ENCODE measurements at regions not wholly inside any gene's neighbourhood (a gene's known extent, or its start where the extent isn't known, plus 50 kb on each side); places are given as distances from the start of the nearest gene placed in this dataset.
"Not testable (repeated sequence)": the region's sequence is repeated elsewhere in the genome, so short reads cannot be mapped to it uniquely, and the experiment has no call there.

DNA sequence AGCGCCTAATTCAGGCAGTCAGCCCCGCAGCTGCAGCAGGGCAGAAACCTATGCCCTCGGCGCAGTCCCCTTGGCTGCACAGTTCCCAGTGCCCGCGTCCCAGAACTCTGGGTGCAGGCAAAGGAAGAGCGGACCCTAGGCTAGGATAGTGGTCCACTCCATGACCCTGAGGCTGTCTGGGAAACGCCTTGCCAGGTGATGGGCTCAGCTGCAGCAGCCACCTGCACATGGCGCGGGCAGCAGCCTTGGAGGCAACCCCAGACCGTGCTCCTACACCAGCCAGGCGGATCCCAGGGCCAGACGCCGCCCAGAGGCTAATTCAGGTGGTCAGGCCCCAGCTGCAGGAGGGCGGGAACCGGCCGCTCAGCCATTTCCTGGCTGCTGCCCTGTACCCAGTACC lies 83.0 kb downstream of the POTEC start:
- DNase-seq (ENCODE audit: extremely low read depth in 1 of 4, low spot score in 3 of 4); H3K4me3 ChIP-seq; H3K9me3 ChIP-seq (replicated peaks; ENCODE audit: control insufficient read depth, insufficient read depth, low read depth, low read length); BruUV-seq (replicated peaks); H3K4me2 ChIP-seq (ENCODE audit: insufficient read depth, low read length); H4K20me1 ChIP-seq (replicated peaks; ENCODE audit: control insufficient read depth, insufficient read depth, low read length); H3K4me1 ChIP-seq (replicated peaks in 1 of 2; ENCODE audit: control insufficient read depth in 2 of 2, insufficient read depth in 2 of 2, low read length in 2 of 2); FAIRE-seq; H3K36me3 ChIP-seq (ENCODE audit: control insufficient read depth, insufficient read depth, low read length); H3K27me3 ChIP-seq (ENCODE audit: control insufficient read depth in 2 of 2, insufficient read depth in 2 of 2, low read length in 2 of 2); POLR2A ChIA-PET; H3K79me2 ChIP-seq (ENCODE audit: control insufficient read depth, insufficient read depth, low read length); H2AFZ ChIP-seq (ENCODE audit: low read depth, low read length); ATAC-seq; H3K27ac ChIP-seq (ENCODE audit: extremely low read depth, low read depth, low read length); CTCF ChIA-PET (ENCODE audit: low intra/inter-chr PET ratio); H3K9me1 ChIP-seq (ENCODE audit: control insufficient read depth, insufficient read depth, low read length); in situ Hi-C loops (cut with MboI); intact Hi-C loops (cut with micrococcal nuclease); H3K9ac ChIP-seq (ENCODE audit: insufficient read depth in 1 of 2, low read depth in 2 of 2, low read length in 2 of 2): not testable (repeated sequence)
- 9% methylated on average over 4 of the region's 17 CpGs for WGBS (ENCODE audit: insufficient coverage, low coverage, missing lambda C conversion rate)

DNA sequence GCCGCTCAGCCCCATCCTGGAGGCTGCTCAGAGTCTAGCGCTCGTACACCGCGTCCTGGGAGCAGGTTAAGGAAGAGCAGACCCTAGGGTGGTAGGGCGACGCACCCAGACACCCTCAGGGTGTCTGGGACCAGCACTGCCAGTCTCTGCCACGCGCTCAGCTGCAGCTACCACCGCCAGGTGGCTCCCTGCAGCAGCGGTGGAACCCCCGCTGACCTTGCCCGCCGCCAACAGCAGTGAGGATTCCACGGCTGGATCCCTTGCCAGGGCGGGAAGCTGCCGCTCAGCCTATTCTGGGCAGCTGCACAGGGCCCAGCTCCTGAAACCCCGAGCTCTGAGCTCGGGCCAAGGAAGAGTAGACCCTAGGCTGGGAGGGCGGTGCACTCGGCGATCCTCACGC lies 83.6 kb downstream of the POTEC start:
- FAIRE-seq; H3K79me2 ChIP-seq (ENCODE audit: control insufficient read depth, insufficient read depth, low read length); CTCF ChIA-PET (ENCODE audit: low intra/inter-chr PET ratio); DNase-seq (ENCODE audit: extremely low read depth in 1 of 4, low spot score in 3 of 4); POLR2A ChIA-PET; H3K9me1 ChIP-seq (ENCODE audit: control insufficient read depth, insufficient read depth, low read length); H3K27ac ChIP-seq (ENCODE audit: extremely low read depth, low read depth, low read length); H3K9ac ChIP-seq (ENCODE audit: insufficient read depth in 1 of 2, low read depth in 2 of 2, low read length in 2 of 2); H3K4me3 ChIP-seq; H4K20me1 ChIP-seq (replicated peaks; ENCODE audit: control insufficient read depth, insufficient read depth, low read length); ATAC-seq; H3K36me3 ChIP-seq (ENCODE audit: control insufficient read depth, insufficient read depth, low read length); in situ Hi-C loops (cut with MboI); H3K4me1 ChIP-seq (replicated peaks in 1 of 2; ENCODE audit: control insufficient read depth in 2 of 2, insufficient read depth in 2 of 2, low read length in 2 of 2); H3K4me2 ChIP-seq (ENCODE audit: insufficient read depth, low read length); BruUV-seq (replicated peaks); H2AFZ ChIP-seq (ENCODE audit: low read depth, low read length); H3K9me3 ChIP-seq (replicated peaks; ENCODE audit: control insufficient read depth, insufficient read depth, low read depth, low read length); intact Hi-C loops (cut with micrococcal nuclease); H3K27me3 ChIP-seq (ENCODE audit: control insufficient read depth in 2 of 2, insufficient read depth in 2 of 2, low read length in 2 of 2): not testable (repeated sequence)
- 3% methylated on average over 13 of the region's 23 CpGs for WGBS (ENCODE audit: insufficient coverage, low coverage, missing lambda C conversion rate)

DNA sequence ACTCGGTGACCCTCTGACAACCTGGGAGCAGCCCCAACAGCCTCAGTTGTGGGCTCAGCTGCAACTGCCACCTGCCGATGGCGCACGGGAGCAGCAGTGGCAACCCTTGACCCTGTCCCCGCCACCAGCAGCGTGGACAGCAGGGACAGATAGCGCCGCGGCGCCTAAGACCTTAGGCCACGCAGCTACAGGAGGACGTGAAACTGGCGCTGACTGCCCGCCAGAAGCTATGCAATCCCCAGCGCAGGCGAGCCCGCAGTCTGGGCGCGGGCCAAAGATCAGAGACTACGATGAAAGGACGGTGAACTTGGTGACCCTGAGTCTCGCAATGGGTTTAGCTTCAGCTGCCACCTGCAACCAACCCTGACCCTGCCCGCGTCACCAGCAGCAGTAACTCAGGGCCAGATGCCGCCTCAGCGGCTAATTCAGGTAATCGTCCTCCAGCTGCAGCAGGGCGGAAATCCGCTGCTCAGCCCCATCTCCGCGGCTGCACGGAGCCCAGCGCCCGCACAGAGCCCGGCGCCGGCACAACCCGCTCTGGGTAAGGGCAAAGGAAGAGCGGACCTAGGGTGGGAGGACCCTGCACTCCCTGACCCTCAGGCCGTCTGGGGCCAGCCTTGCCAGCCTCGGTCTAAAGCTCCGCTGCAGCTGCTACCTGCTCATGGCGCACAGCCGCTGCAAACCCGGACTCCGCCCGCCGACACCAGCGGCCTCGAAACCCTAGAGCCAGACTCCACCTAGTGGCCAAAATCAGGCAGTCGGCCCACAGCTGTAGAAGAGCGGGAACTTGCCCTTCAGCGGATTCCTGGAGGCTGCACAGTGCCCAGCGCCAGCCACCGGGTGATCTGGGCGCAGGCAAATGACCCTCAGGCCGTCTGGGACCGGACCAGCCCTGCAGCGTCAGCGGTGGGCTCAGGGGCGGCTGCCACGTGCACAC lies 85.1 kb downstream of the POTEC start:
- H3K79me2 ChIP-seq (ENCODE audit: control insufficient read depth, insufficient read depth, low read length); H3K9me1 ChIP-seq (ENCODE audit: control insufficient read depth, insufficient read depth, low read length); H3K9ac ChIP-seq (ENCODE audit: insufficient read depth in 1 of 2, low read depth in 2 of 2, low read length in 2 of 2); H2AFZ ChIP-seq (ENCODE audit: low read depth, low read length); H4K20me1 ChIP-seq (replicated peaks; ENCODE audit: control insufficient read depth, insufficient read depth, low read length); H3K4me1 ChIP-seq (replicated peaks in 1 of 2; ENCODE audit: control insufficient read depth in 2 of 2, insufficient read depth in 2 of 2, low read length in 2 of 2); DNase-seq (ENCODE audit: extremely low read depth in 1 of 4, low spot score in 3 of 4); H3K9me3 ChIP-seq (replicated peaks; ENCODE audit: control insufficient read depth, insufficient read depth, low read depth, low read length); H3K4me2 ChIP-seq (ENCODE audit: insufficient read depth, low read length); ATAC-seq; H3K27ac ChIP-seq (ENCODE audit: extremely low read depth, low read depth, low read length); CTCF ChIA-PET (ENCODE audit: low intra/inter-chr PET ratio); H3K36me3 ChIP-seq (ENCODE audit: control insufficient read depth, insufficient read depth, low read length); POLR2A ChIA-PET; H3K4me3 ChIP-seq; intact Hi-C loops (cut with micrococcal nuclease); BruUV-seq (replicated peaks); in situ Hi-C loops (cut with MboI); H3K27me3 ChIP-seq (ENCODE audit: control insufficient read depth in 2 of 2, insufficient read depth in 2 of 2, low read length in 2 of 2); FAIRE-seq: not testable (repeated sequence)
- WGBS (ENCODE audit: insufficient coverage, low coverage, missing lambda C conversion rate): 33% methylated on average over 4 of the region's 62 CpGs

DNA sequence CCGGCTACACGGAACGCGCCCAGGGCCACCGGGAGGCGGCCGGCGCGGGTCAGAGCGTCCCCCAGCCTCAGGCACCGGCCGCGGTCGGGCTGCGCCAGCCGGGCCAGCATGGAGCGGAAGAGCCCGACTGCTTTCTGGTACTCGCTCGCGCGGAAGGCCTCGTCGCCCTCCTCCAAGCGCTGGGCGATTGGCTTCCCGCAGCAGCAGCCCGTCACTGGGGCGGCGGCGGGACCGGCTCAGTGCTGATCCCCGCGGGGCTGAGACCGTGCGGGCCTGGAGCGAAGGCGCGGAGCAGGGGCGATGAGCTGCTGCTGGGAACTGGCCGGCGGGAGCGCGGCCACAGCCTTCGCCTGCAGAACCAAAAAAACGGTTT lies 92.8 kb downstream of the POTEC start:
- FAIRE-seq; H4K20me1 ChIP-seq (replicated peaks; ENCODE audit: control insufficient read depth, insufficient read depth, low read length); ATAC-seq; H3K9me3 ChIP-seq (replicated peaks; ENCODE audit: control insufficient read depth, insufficient read depth, low read depth, low read length); in situ Hi-C loops (cut with MboI); BruUV-seq (replicated peaks); H3K4me2 ChIP-seq (ENCODE audit: insufficient read depth, low read length); H3K27ac ChIP-seq (ENCODE audit: extremely low read depth, low read depth, low read length); H3K9ac ChIP-seq (ENCODE audit: insufficient read depth in 1 of 2, low read depth in 2 of 2, low read length in 2 of 2); H3K36me3 ChIP-seq (ENCODE audit: control insufficient read depth, insufficient read depth, low read length); intact Hi-C loops (cut with micrococcal nuclease); H3K9me1 ChIP-seq (ENCODE audit: control insufficient read depth, insufficient read depth, low read length); H3K4me3 ChIP-seq; H3K79me2 ChIP-seq (ENCODE audit: control insufficient read depth, insufficient read depth, low read length); H3K4me1 ChIP-seq (replicated peaks in 1 of 2; ENCODE audit: control insufficient read depth in 2 of 2, insufficient read depth in 2 of 2, low read length in 2 of 2); DNase-seq (ENCODE audit: extremely low read depth in 1 of 4, low spot score in 3 of 4); H2AFZ ChIP-seq (ENCODE audit: low read depth, low read length); H3K27me3 ChIP-seq (ENCODE audit: control insufficient read depth in 2 of 2, insufficient read depth in 2 of 2, low read length in 2 of 2); CTCF ChIA-PET (ENCODE audit: low intra/inter-chr PET ratio); POLR2A ChIA-PET: not testable (repeated sequence)
- 10% methylated on average over 2 of the region's 46 CpGs for WGBS (ENCODE audit: insufficient coverage, low coverage, missing lambda C conversion rate)

Measured in K562 (cell line).